Gastroesophageal sphincter (tissue), 3 donors: ENCODE measurements at regions not wholly inside any gene's neighbourhood (a gene's known extent, or its start where the extent isn't known, plus 50 kb on each side); places are given as distances from the start of the nearest gene placed in this dataset.

Experiments
- EP300 ChIP-seq: sonication (generic); formaldehyde crosslinking; IDR thresholded peaks from one replicate; pipeline ENCODE4 v1.6.1; 2017; ENCODE audit warnings: antibody characterized with exemption, mild to moderate bottlenecking
- POLR2AphosphoS5 ChIP-seq: sonication (generic); formaldehyde crosslinking; IDR thresholded peaks from one replicate; pipeline ENCODE4 v1.6.1; 2017; ENCODE audit warnings: antibody characterized with exemption
- TF ChIP-seq, protein P1 (sequence below), 4 experiments: fragments of 200-600 bp in 2 of 4; fragments of 450-650 bp in 2 of 4; sonication (generic) in 1 of 4; IDR thresholded peaks; one replicate each; pipeline ENCODE4 v1.5.1; 2017 to 2019; ENCODE audit warnings: antibody characterized with exemption in 4 of 4, mild to moderate bottlenecking in 2 of 4, moderate library complexity in 2 of 4

DNA sequence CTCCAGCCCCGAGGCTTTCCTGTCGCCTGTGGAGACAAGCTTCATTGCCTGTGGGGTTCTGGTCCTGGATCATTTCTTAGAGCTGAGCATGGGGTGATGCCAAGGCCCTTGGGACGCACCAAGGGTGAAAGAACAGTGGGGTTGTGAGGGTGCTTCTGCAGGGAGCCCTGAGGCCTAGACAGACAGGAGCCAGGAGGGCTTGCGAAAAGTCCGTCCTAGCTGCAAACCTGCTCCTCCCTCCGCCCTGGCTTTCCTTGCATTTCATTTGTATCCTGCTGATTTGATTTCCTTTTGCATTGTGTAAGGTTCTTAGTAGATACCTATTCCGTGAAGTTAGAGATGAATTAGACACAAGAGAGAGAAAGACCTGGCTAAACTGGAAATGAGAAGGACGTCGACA lies 286.9 kb upstream of the C2CD4B start:
- TF ChIP-seq, protein P1, sequence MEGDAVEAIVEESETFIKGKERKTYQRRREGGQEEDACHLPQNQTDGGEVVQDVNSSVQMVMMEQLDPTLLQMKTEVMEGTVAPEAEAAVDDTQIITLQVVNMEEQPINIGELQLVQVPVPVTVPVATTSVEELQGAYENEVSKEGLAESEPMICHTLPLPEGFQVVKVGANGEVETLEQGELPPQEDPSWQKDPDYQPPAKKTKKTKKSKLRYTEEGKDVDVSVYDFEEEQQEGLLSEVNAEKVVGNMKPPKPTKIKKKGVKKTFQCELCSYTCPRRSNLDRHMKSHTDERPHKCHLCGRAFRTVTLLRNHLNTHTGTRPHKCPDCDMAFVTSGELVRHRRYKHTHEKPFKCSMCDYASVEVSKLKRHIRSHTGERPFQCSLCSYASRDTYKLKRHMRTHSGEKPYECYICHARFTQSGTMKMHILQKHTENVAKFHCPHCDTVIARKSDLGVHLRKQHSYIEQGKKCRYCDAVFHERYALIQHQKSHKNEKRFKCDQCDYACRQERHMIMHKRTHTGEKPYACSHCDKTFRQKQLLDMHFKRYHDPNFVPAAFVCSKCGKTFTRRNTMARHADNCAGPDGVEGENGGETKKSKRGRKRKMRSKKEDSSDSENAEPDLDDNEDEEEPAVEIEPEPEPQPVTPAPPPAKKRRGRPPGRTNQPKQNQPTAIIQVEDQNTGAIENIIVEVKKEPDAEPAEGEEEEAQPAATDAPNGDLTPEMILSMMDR (IDR thresholded peaks at IDR 0.05): no peak
- TF ChIP-seq POLR2AphosphoS5: no peak
- TF ChIP-seq EP300: no peak
